ENCODE measurements at regions not wholly inside any gene's neighbourhood (a gene's known extent, or its start where the extent isn't known, plus 50 kb on each side); places are given as distances from the start of the nearest gene placed in this dataset.

DNA sequence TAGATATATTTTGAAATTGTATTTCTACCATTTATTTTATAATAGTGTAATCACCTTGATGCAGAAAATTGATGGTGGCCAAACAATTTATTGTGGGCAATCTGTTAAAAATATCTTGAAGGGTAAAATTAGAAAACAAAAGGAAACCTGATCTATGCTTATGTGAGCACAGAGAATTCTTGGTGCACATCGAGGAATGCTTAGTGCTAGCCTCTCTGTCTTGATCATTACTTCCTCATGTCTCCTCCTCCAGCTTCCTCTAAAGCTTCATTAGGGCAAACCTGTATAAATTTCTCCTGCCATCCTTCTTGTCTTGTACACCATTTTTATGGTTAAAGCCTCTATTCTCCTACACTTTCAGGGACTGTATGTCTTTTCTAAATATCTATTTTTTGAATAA is 725.8 kb downstream of the RAPGEF2 start:
- ATAC-seq (ENCODE audit: low FRiP score) (no peak), DNase-seq (no peak)
- Histone ChIP-seq H3K4me1 (ENCODE audit: control insufficient read depth in 1 of 2, insufficient read depth in 2 of 2, low read length in 2 of 2) (no peaks in the 10 kb centered on the region), H3K27me3 (ENCODE audit: control insufficient read depth in 1 of 2, insufficient read depth in 2 of 2, low read length in 1 of 2) (no peaks in the 10 kb centered on the region), H3K27ac (ENCODE audit: low read depth in 1 of 2, low read length in 2 of 2) (no peak overlapping the region), H3K4me3 (ENCODE audit: low read length in 2 of 2) (no peak overlapping the region), H3K36me3 (ENCODE audit: control insufficient read depth in 1 of 2, insufficient read depth in 2 of 2, low read length in 1 of 2) (no peaks in the 10 kb centered on the region), H3K9me3 (ENCODE audit: control insufficient read depth, low read length) (no peaks in the 10 kb centered on the region)
- intact Hi-C loops (cut with DNase I) = no loop called here
- WGBS, 2 donors = 15 to 33% methylated on average over 1 of the region's 1 CpG

DNA sequence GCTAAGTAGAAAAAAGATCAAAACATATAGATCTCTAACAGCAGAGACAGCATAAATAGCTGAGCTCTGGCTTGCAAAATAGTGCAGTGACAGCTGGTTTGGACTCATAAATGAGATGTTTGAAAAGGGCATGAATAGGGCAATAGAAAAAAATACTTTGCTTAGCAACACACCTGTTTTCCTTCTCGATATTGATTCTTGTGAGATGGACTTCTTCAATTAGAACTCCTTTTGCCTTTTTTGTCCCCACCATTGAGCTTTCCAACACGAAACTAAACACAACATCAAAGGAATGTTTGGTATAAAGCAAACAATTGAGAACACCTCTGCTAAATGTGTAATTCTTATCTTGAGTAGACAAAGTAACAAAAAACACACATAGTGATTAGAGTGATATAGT is 726.3 kb downstream of the RAPGEF2 start:
- ATAC-seq (ENCODE audit: low FRiP score) = no peak
- no peak for DNase-seq
- H3K9me3 ChIP-seq (ENCODE audit: control insufficient read depth, low read length) = no peaks in the 10 kb centered on the region
- WGBS, 2 donors = 36 to 41% methylated on average over 2 of the region's 2 CpGs
- H3K27ac ChIP-seq (ENCODE audit: low read depth in 1 of 2, low read length in 2 of 2) = no peak overlapping the region
- no peaks in the 10 kb centered on the region for H3K4me1 ChIP-seq (ENCODE audit: control insufficient read depth in 1 of 2, insufficient read depth in 2 of 2, low read length in 2 of 2)
- H3K36me3 ChIP-seq (ENCODE audit: control insufficient read depth in 1 of 2, insufficient read depth in 2 of 2, low read length in 1 of 2) = no peaks in the 10 kb centered on the region
- H3K27me3 ChIP-seq (ENCODE audit: control insufficient read depth in 1 of 2, insufficient read depth in 2 of 2, low read length in 1 of 2) = no peaks in the 10 kb centered on the region
- no peak overlapping the region for H3K4me3 ChIP-seq (ENCODE audit: low read length in 2 of 2)
- intact Hi-C loops (cut with DNase I) = no loop called here

DNA sequence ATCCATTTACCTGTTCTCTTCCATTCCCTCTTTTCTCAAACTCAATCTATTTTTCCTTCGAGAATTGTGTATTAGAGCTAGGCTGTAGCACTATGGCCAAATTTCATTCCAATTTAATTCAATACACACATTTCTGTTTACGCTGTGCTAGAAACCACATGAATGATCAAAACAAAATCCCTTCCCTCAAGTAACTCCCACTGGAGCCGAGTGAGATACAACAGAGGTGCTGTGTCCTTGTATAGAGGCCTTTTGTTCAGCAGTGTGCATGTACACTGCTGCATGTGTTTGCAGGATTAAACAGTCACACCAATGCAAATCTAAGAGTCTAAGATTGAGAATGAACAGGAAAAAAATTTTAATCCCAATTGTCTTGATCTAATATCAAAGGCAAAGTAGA is 734.2 kb downstream of the RAPGEF2 start:
- no peaks in the 10 kb centered on the region for H3K4me1 ChIP-seq (ENCODE audit: control insufficient read depth in 1 of 2, insufficient read depth in 2 of 2, low read length in 2 of 2)
- no peaks in the 10 kb centered on the region for H3K36me3 ChIP-seq (ENCODE audit: control insufficient read depth in 1 of 2, insufficient read depth in 2 of 2, low read length in 1 of 2)
- DNase-seq (no peak), ATAC-seq (ENCODE audit: low FRiP score) (no peak)
- H3K27ac ChIP-seq (ENCODE audit: low read depth in 1 of 2, low read length in 2 of 2) = no peak overlapping the region
- intact Hi-C loops (cut with DNase I) = no loop called here
- WGBS, 2 donors = 77% methylated on average over 3 of the region's 3 CpGs
- H3K4me3 ChIP-seq (ENCODE audit: low read length in 2 of 2) = no peak overlapping the region
- H3K27me3 ChIP-seq (ENCODE audit: control insufficient read depth in 1 of 2, insufficient read depth in 2 of 2, low read length in 1 of 2) = no peaks in the 10 kb centered on the region
- no peaks in the 10 kb centered on the region for H3K9me3 ChIP-seq (ENCODE audit: control insufficient read depth, low read length)

DNA sequence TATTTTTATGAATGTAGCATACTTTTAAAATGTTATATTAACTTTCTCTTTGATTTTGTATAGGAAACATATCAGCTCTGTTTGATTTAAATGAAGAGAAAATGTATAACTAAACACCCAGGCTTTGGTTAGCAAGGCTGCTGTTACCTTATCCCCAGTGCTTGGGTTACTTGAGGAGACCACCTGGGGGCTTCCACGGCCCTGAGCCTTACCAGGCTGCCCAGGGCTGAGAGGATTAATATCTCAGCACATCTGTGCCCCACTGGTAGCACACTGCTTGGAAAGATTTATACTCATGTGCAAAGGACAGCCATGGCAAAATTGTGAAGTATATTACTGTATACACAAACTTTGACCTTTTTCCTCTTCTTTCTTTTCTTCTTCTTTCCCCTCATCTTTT is 752.9 kb downstream of the RAPGEF2 start:
- no peaks in the 10 kb centered on the region for H3K9me3 ChIP-seq (ENCODE audit: control insufficient read depth, low read length)
- no peak overlapping the region for H3K27ac ChIP-seq (ENCODE audit: low read depth in 1 of 2, low read length in 2 of 2)
- no peak overlapping the region for H3K4me3 ChIP-seq (ENCODE audit: low read length in 2 of 2)
- DNase-seq (no peak), ATAC-seq (ENCODE audit: low FRiP score) (no peak)
- no peaks in the 10 kb centered on the region for H3K27me3 ChIP-seq (ENCODE audit: control insufficient read depth in 1 of 2, insufficient read depth in 2 of 2, low read length in 1 of 2)
- 19 to 27% methylated on average over 1 of the region's 1 CpG for WGBS, 2 donors
- intact Hi-C loops (cut with DNase I) = no loop called here
- no peaks in the 10 kb centered on the region for H3K36me3 ChIP-seq (ENCODE audit: control insufficient read depth in 1 of 2, insufficient read depth in 2 of 2, low read length in 1 of 2)
- no peaks in the 10 kb centered on the region for H3K4me1 ChIP-seq (ENCODE audit: control insufficient read depth in 1 of 2, insufficient read depth in 2 of 2, low read length in 2 of 2)

- Histone ChIP-seq H3K27ac (ENCODE audit: low read depth in 1 of 2, low read length in 2 of 2) (no peak overlapping the region), H3K36me3 (ENCODE audit: control insufficient read depth in 1 of 2, insufficient read depth in 2 of 2, low read length in 1 of 2) (no peaks in the 10 kb centered on the region), H3K9me3 (ENCODE audit: control insufficient read depth, low read length) (no peaks in the 10 kb centered on the region), H3K27me3 (ENCODE audit: control insufficient read depth in 1 of 2, insufficient read depth in 2 of 2, low read length in 1 of 2) (no peaks in the 10 kb centered on the region), H3K4me1 (ENCODE audit: control insufficient read depth in 1 of 2, insufficient read depth in 2 of 2, low read length in 2 of 2) (no peaks in the 10 kb centered on the region), H3K4me3 (ENCODE audit: low read length in 2 of 2) (no peak overlapping the region)
- WGBS, 2 donors = 24 to 33% methylated on average over 5 of the region's 5 CpGs
- intact Hi-C loops (cut with DNase I) = no loop called here
- ATAC-seq (ENCODE audit: low FRiP score) (no peak), DNase-seq (no peak)
These were observed 753.6 kb downstream of the RAPGEF2 start for GRCh38 chr4:159856451-159856850.

DNA sequence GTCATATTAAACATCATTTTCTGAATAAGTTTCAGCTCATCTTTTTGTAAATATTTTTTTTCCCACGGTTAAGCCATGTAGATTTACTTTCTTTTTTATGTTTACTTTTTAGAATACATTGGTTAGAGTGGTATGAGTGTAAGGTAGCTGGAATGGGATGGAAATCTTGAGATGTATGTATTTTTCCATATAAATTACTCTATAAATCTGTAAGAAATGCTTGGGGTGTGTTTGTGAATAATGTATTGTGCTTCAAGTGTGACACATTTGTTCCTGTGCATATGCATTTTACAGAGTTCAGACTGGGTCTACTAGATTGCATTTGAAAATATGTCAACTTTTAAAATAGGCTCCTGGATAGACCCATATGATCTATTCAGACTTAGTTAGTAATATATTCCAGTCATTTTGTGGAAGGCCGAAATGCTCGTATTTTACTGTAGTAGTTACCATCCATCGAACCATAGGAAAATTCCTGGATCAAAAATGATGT is 756.8 kb downstream of the RAPGEF2 start:
- no peaks in the 10 kb centered on the region for H3K4me1 ChIP-seq (ENCODE audit: control insufficient read depth in 1 of 2, insufficient read depth in 2 of 2, low read length in 2 of 2)
- H3K9me3 ChIP-seq (ENCODE audit: control insufficient read depth, low read length) = no peaks in the 10 kb centered on the region
- H3K4me3 ChIP-seq (ENCODE audit: low read length in 2 of 2) = no peak overlapping the region
- H3K27ac ChIP-seq (ENCODE audit: low read depth in 1 of 2, low read length in 2 of 2) = no peak overlapping the region
- intact Hi-C loops (cut with DNase I) = no loop called here
- ATAC-seq (ENCODE audit: low FRiP score) = no peak
- WGBS, 2 donors = 70 to 82% methylated on average over 4 of the region's 4 CpGs
- H3K27me3 ChIP-seq (ENCODE audit: control insufficient read depth in 1 of 2, insufficient read depth in 2 of 2, low read length in 1 of 2) = no peaks in the 10 kb centered on the region
- DNase-seq = no peak
- no peaks in the 10 kb centered on the region for H3K36me3 ChIP-seq (ENCODE audit: control insufficient read depth in 1 of 2, insufficient read depth in 2 of 2, low read length in 1 of 2)

DNA sequence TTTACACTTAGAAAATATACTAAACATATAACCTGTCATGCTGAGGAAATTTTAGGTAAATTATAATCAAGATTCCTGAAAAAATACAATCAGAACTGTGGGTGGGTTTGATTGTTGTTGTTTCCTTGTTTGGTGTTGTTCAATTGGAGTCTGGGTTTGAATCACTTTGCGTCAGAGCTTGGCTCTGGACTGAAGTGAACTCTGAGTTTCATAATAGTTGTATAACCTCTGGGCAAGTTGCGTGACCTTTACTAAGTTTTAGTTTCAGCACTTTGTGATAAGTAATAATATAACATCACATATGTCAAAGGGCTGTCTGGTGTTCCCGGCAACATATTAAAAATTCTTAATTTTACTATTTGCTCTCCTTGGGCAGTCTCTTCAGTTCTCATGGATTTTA is 758.1 kb downstream of the RAPGEF2 start:
- WGBS, 2 donors = 53 to 63% methylated on average over 3 of the region's 3 CpGs
- H3K27ac ChIP-seq (ENCODE audit: low read depth in 1 of 2, low read length in 2 of 2) = no peak overlapping the region
- H3K36me3 ChIP-seq (ENCODE audit: control insufficient read depth in 1 of 2, insufficient read depth in 2 of 2, low read length in 1 of 2) = no peaks in the 10 kb centered on the region
- no peak for ATAC-seq (ENCODE audit: low FRiP score)
- no peak overlapping the region for H3K4me3 ChIP-seq (ENCODE audit: low read length in 2 of 2)
- H3K4me1 ChIP-seq (ENCODE audit: control insufficient read depth in 1 of 2, insufficient read depth in 2 of 2, low read length in 2 of 2) = no peaks in the 10 kb centered on the region
- no peak for DNase-seq
- intact Hi-C loops (cut with DNase I) = no loop called here
- no peaks in the 10 kb centered on the region for H3K9me3 ChIP-seq (ENCODE audit: control insufficient read depth, low read length)
- no peaks in the 10 kb centered on the region for H3K27me3 ChIP-seq (ENCODE audit: control insufficient read depth in 1 of 2, insufficient read depth in 2 of 2, low read length in 1 of 2)

GRCh38 chr4:159864337-159864736 is 761.5 kb downstream of the RAPGEF2 start:
- Histone ChIP-seq H3K36me3 (ENCODE audit: control insufficient read depth in 1 of 2, insufficient read depth in 2 of 2, low read length in 1 of 2) (no peaks in the 10 kb centered on the region), H3K27ac (ENCODE audit: low read depth in 1 of 2, low read length in 2 of 2) (no peak overlapping the region), H3K9me3 (ENCODE audit: control insufficient read depth, low read length) (no peaks in the 10 kb centered on the region), H3K27me3 (ENCODE audit: control insufficient read depth in 1 of 2, insufficient read depth in 2 of 2, low read length in 1 of 2) (no peaks in the 10 kb centered on the region), H3K4me1 (ENCODE audit: control insufficient read depth in 1 of 2, insufficient read depth in 2 of 2, low read length in 2 of 2) (no peaks in the 10 kb centered on the region), H3K4me3 (ENCODE audit: low read length in 2 of 2) (no peak overlapping the region)
- intact Hi-C loops (cut with DNase I) = no loop called here
- DNase-seq = no peak
- WGBS, 2 donors = 73% methylated on average over 3 of the region's 3 CpGs
- ATAC-seq (ENCODE audit: low FRiP score) = no peak

DNA sequence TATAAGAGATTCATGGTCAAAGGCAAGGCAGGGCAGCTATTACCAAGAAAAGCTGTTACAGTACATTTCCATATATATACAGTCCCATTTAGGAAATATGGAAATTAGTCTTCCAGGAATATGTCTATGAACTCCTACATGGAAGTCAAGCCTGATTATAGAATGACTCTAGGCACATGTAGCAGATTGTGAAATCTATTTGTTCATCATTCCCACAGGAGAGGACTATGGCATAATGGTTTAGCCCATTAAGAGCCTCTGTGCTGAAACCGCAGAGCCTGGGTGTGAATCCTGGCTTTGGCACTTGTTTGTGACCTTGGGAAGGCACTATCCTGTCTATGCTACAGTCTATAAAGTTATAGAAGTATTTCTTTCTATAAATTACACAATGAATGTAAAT is 764.8 kb downstream of the RAPGEF2 start:
- ATAC-seq (ENCODE audit: low FRiP score) = no peak
- H3K27ac ChIP-seq (ENCODE audit: low read depth in 1 of 2, low read length in 2 of 2) = no peak overlapping the region
- intact Hi-C loops (cut with DNase I) = no loop called here
- H3K9me3 ChIP-seq (ENCODE audit: control insufficient read depth, low read length) = no peaks in the 10 kb centered on the region
- no peak for DNase-seq
- H3K4me1 ChIP-seq (ENCODE audit: control insufficient read depth in 1 of 2, insufficient read depth in 2 of 2, low read length in 2 of 2) = no peaks in the 10 kb centered on the region
- WGBS, 2 donors = 93 to 95% methylated on average over 1 of the region's 1 CpG
- no peaks in the 10 kb centered on the region for H3K36me3 ChIP-seq (ENCODE audit: control insufficient read depth in 1 of 2, insufficient read depth in 2 of 2, low read length in 1 of 2)
- no peak overlapping the region for H3K4me3 ChIP-seq (ENCODE audit: low read length in 2 of 2)
- H3K27me3 ChIP-seq (ENCODE audit: control insufficient read depth in 1 of 2, insufficient read depth in 2 of 2, low read length in 1 of 2) = no peaks in the 10 kb centered on the region
